ENCODE measurements at regions not wholly inside any gene's neighbourhood (a gene's known extent, or its start where the extent isn't known, plus 50 kb on each side); places are given as distances from the start of the nearest gene placed in this dataset.

DNA sequence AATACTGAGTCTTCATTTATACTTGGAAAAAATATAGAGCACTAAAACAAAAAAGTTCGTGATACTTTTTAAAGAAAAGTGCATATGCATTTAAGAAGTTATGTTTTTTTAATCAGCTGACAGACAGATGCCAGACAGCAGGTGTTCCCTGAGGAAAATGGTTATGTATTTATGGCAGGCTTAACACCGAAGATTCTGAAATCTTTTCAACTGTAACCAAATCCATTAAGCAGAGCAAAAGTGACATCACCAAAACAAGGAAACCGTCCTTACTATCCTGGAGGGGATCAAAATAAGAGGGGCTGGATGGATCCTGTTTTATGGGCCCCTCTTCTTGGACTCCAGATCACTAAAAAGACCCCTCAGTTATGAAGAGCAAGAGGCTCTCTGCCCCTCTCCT, 404.9 kb upstream of the ADAMTS16 start:
- H4K20me1 ChIP-seq (replicated peaks; ENCODE audit: insufficient read depth), result no peaks in the 10 kb centered on the region
- H3K27ac Mint-ChIP-seq, result no peak overlapping the region
- H3K36me3 ChIP-seq (ENCODE audit: insufficient read depth), result no peaks in the 10 kb centered on the region
- H2AFZ ChIP-seq, result no peak overlapping the region
- H3K27ac ChIP-seq (ENCODE audit: low read depth), result no peak overlapping the region
- ATAC-seq, result no peak
- no peaks in the 10 kb centered on the region for H3K4me1 Mint-ChIP-seq
- H3K4me3 ChIP-seq, result no peak overlapping the region
- DNase-seq (ENCODE audit: low spot score), result no peak
- H3K4me1 ChIP-seq (ENCODE audit: insufficient read depth), result no peaks in the 10 kb centered on the region
- H3K9me2 ChIP-seq (ENCODE audit: insufficient read depth), result no peaks in the 10 kb centered on the region
- no peak overlapping the region for H3K4me2 ChIP-seq
- no peaks in the 10 kb centered on the region for H3F3A ChIP-seq (replicated peaks; ENCODE audit: low read depth)
- H3K27me3 ChIP-seq (ENCODE audit: insufficient read depth), result no peaks in the 10 kb centered on the region
- peaks cover 2% of the 10 kb centered on the region for H3K27me3 Mint-ChIP-seq (ENCODE audit: insufficient read depth, low read depth, poor library complexity)
- H3K79me2 ChIP-seq (replicated peaks; ENCODE audit: insufficient read depth), result no peaks in the 10 kb centered on the region
- TF ChIP-seq POLR2AphosphoS5 (IDR thresholded peaks at IDR 0.05; ENCODE audit: low read depth) (no peak), NANOG (IDR thresholded peaks at IDR 0.05; ENCODE audit: borderline replicate concordance) (no peak), ZNF331 (CRISPR knock-in tag; IDR thresholded peaks at IDR 0.05; ENCODE audit: low read depth) (no peak), ZNF114 (CRISPR knock-in tag; IDR thresholded peaks at IDR 0.05) (no peak), EZH2 (IDR thresholded peaks at IDR 0.05; ENCODE audit: low read depth, unreplicated experiment) (no peak), STAT1 (IDR thresholded peaks at IDR 0.05; ENCODE audit: unreplicated experiment) (no peak), JUNB (IDR thresholded peaks at IDR 0.05; ENCODE audit: unreplicated experiment) (no peak), EZH2phosphoT487 (IDR thresholded peaks at IDR 0.05; ENCODE audit: unreplicated experiment) (no peak), CREB1 (CRISPR knock-in tag; IDR thresholded peaks at IDR 0.05; ENCODE audit: low read depth) (no peak)
- TF ChIP-seq, protein P1, sequence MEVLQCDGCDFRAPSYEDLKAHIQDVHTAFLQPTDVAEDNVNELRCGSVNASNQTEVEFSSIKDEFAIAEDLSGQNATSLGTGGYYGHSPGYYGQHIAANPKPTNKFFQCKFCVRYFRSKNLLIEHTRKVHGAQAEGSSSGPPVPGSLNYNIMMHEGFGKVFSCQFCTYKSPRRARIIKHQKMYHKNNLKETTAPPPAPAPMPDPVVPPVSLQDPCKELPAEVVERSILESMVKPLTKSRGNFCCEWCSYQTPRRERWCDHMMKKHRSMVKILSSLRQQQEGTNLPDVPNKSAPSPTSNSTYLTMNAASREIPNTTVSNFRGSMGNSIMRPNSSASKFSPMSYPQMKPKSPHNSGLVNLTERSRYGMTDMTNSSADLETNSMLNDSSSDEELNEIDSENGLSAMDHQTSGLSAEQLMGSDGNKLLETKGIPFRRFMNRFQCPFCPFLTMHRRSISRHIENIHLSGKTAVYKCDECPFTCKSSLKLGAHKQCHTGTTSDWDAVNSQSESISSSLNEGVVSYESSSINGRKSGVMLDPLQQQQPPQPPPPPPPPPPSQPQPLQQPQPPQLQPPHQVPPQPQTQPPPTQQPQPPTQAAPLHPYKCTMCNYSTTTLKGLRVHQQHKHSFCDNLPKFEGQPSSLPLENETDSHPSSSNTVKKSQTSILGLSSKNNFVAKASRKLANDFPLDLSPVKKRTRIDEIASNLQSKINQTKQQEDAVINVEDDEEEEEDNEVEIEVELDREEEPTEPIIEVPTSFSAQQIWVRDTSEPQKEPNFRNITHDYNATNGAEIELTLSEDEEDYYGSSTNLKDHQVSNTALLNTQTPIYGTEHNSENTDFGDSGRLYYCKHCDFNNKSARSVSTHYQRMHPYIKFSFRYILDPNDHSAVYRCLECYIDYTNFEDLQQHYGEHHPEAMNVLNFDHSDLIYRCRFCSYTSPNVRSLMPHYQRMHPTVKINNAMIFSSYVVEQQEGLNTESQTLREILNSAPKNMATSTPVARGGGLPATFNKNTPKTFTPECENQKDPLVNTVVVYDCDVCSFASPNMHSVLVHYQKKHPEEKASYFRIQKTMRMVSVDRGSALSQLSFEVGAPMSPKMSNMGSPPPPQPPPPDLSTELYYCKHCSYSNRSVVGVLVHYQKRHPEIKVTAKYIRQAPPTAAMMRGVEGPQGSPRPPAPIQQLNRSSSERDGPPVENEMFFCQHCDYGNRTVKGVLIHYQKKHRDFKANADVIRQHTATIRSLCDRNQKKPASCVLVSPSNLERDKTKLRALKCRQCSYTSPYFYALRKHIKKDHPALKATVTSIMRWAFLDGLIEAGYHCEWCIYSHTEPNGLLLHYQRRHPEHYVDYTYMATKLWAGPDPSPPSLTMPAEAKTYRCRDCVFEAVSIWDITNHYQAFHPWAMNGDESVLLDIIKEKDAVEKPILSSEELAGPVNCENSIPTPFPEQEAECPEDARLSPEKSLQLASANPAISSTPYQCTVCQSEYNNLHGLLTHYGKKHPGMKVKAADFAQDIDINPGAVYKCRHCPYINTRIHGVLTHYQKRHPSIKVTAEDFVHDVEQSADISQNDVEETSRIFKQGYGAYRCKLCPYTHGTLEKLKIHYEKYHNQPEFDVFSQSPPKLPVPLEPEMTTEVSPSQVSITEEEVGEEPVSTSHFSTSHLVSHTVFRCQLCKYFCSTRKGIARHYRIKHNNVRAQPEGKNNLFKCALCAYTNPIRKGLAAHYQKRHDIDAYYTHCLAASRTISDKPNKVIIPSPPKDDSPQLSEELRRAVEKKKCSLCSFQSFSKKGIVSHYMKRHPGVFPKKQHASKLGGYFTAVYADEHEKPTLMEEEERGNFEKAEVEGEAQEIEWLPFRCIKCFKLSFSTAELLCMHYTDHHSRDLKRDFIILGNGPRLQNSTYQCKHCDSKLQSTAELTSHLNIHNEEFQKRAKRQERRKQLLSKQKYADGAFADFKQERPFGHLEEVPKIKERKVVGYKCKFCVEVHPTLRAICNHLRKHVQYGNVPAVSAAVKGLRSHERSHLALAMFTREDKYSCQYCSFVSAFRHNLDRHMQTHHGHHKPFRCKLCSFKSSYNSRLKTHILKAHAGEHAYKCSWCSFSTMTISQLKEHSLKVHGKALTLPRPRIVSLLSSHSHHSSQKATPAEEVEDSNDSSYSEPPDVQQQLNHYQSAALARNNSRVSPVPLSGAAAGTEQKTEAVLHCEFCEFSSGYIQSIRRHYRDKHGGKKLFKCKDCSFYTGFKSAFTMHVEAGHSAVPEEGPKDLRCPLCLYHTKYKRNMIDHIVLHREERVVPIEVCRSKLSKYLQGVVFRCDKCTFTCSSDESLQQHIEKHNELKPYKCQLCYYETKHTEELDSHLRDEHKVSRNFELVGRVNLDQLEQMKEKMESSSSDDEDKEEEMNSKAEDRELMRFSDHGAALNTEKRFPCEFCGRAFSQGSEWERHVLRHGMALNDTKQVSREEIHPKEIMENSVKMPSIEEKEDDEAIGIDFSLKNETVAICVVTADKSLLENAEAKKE (CRISPR knock-in tag; IDR thresholded peaks at IDR 0.05), result no peak
- TF ChIP-seq, protein P2, sequence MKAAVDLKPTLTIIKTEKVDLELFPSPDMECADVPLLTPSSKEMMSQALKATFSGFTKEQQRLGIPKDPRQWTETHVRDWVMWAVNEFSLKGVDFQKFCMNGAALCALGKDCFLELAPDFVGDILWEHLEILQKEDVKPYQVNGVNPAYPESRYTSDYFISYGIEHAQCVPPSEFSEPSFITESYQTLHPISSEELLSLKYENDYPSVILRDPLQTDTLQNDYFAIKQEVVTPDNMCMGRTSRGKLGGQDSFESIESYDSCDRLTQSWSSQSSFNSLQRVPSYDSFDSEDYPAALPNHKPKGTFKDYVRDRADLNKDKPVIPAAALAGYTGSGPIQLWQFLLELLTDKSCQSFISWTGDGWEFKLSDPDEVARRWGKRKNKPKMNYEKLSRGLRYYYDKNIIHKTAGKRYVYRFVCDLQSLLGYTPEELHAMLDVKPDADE (IDR thresholded peaks at IDR 0.05), result no peak
- TF ChIP-seq, protein P3, sequence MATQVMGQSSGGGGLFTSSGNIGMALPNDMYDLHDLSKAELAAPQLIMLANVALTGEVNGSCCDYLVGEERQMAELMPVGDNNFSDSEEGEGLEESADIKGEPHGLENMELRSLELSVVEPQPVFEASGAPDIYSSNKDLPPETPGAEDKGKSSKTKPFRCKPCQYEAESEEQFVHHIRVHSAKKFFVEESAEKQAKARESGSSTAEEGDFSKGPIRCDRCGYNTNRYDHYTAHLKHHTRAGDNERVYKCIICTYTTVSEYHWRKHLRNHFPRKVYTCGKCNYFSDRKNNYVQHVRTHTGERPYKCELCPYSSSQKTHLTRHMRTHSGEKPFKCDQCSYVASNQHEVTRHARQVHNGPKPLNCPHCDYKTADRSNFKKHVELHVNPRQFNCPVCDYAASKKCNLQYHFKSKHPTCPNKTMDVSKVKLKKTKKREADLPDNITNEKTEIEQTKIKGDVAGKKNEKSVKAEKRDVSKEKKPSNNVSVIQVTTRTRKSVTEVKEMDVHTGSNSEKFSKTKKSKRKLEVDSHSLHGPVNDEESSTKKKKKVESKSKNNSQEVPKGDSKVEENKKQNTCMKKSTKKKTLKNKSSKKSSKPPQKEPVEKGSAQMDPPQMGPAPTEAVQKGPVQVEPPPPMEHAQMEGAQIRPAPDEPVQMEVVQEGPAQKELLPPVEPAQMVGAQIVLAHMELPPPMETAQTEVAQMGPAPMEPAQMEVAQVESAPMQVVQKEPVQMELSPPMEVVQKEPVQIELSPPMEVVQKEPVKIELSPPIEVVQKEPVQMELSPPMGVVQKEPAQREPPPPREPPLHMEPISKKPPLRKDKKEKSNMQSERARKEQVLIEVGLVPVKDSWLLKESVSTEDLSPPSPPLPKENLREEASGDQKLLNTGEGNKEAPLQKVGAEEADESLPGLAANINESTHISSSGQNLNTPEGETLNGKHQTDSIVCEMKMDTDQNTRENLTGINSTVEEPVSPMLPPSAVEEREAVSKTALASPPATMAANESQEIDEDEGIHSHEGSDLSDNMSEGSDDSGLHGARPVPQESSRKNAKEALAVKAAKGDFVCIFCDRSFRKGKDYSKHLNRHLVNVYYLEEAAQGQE (IDR thresholded peaks at IDR 0.05; ENCODE audit: unreplicated experiment), result no peak
- TF ChIP-seq, protein P4, sequence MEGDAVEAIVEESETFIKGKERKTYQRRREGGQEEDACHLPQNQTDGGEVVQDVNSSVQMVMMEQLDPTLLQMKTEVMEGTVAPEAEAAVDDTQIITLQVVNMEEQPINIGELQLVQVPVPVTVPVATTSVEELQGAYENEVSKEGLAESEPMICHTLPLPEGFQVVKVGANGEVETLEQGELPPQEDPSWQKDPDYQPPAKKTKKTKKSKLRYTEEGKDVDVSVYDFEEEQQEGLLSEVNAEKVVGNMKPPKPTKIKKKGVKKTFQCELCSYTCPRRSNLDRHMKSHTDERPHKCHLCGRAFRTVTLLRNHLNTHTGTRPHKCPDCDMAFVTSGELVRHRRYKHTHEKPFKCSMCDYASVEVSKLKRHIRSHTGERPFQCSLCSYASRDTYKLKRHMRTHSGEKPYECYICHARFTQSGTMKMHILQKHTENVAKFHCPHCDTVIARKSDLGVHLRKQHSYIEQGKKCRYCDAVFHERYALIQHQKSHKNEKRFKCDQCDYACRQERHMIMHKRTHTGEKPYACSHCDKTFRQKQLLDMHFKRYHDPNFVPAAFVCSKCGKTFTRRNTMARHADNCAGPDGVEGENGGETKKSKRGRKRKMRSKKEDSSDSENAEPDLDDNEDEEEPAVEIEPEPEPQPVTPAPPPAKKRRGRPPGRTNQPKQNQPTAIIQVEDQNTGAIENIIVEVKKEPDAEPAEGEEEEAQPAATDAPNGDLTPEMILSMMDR (conservative IDR thresholded peaks at IDR 0.05; ENCODE audit: low read depth in 2 of 2), result no peak
- no peaks in the 10 kb centered on the region for H3K36me3 Mint-ChIP-seq (ENCODE audit: low read depth)
- no peak overlapping the region for H3K4me3 Mint-ChIP-seq
- no peaks in the 10 kb centered on the region for H3K9me3 Mint-ChIP-seq

Data from GM23338 (cell line).